ENCODE measurements at regions not wholly inside any gene's neighbourhood (a gene's known extent, or its start where the extent isn't known, plus 50 kb on each side); places are given as distances from the start of the nearest gene placed in this dataset.
"Not testable (repeated sequence)": the region's sequence is repeated elsewhere in the genome, so short reads cannot be mapped to it uniquely, and the experiment has no call there.

DNA sequence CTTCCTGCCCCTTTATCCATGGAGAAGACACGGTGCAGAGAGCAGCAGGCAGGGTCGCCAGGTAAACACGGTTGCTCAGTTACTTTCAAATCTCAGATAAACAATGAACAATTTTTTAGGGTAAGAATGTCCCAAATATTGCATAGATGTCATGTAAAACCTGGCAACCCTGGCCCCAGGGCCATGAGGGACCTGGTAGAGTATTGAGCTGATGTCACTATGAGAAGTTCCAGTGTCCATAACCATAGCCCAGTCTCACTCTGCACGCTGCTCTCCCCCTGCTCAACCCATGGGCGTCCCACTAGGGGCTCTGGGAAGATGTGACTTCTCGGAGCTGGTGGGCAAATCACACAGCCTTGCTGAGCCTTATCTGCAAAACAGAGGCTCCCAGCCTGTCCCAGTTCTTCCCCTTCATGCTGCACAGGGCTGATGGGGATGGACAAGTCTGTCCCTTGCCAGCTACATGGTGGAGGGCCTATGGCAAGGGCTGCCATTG is 71.3 kb upstream of the TOP1 start:
- no peak for DNase-seq (ENCODE audit: low read depth, low spot score)

GRCh38 chr20:40958598-40958997 is 70.0 kb upstream of the TOP1 start:
- DNase-seq (ENCODE audit: low read depth, low spot score) = no peak

- DNase-seq (ENCODE audit: low read depth, low spot score) = no peak
These were observed 69.1 kb upstream of the TOP1 start for GRCh38 chr20:40959325-40960092.

DNA sequence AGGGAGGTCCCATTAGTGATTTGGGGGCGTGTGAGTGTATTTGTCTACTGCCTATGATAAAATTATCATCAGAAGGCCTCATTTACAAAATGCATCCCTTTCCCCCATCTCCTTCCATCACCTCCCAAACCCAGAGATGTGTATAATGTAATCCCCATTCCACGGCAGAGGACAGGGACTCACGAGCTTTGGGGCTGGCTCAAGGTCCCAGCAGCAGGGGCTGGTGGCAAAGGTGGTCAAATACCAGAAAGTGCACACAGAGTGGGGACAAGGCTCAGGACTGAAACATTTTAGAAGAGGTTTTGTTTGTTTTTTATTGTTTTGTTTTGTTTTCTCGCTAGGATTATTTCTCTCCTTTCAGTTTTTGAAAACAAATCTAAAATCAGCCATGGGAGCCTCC is 68.5 kb upstream of the TOP1 start:
- no peak for DNase-seq (ENCODE audit: low read depth, low spot score)

DNA sequence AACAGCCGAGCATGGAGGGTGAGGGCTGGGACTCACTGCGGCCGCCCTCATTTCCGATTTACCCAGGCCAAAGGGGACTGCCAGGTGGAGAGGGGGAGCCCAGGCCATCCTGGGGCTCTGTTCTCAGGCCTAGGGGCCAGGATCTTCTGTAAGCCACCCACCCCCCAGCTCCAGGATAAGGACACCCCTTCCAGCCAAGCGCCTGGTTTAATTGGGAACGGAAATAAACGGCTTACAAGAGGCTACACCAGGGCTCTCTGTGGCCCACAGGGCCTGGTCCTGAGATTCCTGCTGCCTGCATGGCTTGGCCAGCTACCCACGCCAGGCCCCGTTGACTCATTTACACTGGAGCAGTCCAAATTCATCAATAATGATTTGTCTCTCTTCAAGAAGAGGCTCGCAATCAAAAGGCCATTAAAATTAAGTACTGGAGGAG is 68.1 kb upstream of the TOP1 start:
- no peak for DNase-seq (ENCODE audit: low read depth, low spot score)

GRCh38 chr20:40961176-40961575 is 67.4 kb upstream of the TOP1 start:
- DNase-seq (ENCODE audit: low read depth, low spot score) = no peak

DNA sequence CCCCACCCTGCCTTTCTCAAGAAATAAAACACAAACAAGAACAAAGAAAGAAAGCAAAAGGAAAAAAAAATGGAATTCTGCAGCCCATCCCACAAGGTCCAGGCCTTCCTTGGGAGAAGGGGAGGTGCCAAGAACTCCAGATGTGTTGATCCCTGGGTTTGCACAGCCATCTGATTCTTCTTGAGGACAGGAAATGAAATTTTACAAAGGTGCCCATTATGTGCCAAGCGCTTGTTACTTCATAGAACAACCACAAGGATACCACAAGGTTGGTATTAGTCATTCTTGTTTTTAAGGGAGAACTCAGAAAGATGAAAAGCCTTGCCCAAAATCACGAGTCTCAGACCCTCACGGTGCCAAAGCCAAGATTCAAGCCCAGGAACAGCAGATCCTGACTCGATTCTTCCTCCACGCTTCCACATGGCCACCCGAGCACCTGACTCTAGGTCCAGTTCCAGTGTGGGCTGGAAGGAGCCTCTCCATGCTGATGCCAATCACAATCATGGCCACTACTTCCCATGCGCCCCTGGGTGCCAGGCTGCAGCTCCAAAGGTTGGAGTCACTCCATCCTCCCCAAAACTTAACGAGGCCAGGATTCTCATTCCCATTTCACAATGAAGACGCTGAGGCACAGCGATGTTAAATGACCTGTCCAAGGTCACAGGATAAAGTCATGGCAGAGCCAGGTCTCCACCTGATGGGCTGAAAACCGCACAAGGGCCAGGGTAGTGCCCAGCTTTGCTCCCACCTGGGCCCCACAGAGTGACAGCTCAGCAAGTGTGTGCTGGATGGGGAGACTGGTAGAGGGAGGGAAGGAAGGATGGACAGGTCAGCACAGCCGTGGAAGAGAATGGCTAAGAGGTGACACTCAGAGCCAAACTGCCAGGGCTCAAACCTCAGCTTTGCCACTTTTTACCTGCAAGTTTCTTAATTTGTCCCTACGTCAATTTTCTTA is 66.7 kb upstream of the TOP1 start:
- no peak for DNase-seq (ENCODE audit: low read depth, low spot score)

DNA sequence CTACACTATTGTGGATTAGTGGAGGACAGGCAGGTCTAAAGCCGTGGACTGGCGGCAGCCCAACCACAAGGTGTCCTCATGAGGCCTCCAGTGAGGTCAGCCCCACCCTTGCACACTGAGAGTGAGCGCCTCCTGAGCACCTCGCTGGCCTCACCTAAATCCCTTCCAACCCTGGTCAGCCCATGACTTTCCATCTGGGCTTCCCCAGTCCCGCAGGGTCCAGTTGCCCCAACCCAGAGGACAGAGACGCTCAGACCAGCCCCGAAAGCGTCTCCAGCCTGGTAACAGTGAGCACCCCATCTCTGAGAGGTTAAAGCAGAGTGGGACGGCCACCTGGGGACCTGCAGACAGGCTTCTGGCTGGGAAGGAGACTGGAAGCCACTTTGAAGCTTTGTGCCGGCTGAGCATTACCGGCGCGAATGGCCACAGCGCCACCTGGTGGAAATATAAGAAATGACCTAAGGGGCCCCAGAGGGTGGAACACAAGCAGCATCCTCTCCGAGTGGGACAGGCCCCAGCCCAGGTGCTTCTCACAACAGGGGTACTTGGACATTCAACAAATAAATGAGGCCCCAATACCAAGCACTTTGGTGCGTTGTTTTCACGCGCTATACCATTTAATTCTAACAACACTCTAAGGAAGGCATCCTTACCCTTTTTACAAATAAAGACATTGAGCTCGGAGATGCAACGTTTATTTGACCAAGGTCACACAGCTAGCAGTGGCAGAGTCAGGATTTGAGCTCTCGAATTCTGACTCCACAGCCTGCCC is 65.7 kb upstream of the TOP1 start:
- no peak for DNase-seq (ENCODE audit: low read depth, low spot score)

DNA sequence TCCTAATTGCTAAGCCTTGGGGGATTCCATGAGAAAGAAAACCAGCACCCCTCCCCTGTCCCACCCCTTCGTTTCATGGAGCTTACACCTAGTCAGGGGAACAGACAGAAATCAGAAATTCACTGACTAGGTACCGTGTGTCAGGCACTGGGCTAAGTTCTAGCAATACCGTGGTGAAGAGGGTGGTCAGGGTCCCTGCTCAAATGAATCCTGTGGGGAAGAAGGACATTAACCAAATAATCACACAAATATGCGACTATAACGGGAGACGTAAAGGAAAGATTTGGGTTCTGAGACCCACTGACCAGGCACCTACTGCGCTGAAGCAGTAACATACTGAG is 65.1 kb upstream of the TOP1 start:
- DNase-seq (ENCODE audit: low read depth, low spot score) = no peak

- no peak for DNase-seq (ENCODE audit: low read depth, low spot score)
These were observed 63.0 kb upstream of the TOP1 start for GRCh38 chr20:40965671-40966070.

DNA sequence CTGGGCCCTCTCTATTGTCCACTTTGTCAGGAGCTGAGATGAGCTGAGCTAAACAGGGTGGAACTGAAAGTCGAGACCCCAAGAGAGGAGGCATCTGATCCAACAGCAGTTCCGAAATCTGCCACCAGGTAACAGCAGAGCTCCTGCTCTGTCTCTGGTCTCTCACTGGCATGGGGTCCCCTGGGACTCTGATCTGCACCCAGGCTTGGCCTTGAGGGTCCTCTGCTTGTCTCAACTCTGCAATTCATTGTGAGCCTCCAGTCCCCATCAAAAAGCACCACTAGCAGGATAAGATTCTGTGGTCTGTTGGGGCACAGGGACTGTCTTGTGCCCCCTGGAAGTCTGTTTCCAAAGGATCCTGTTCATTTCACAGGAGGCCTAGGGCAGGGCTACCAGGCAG is 62.5 kb upstream of the TOP1 start:
- DNase-seq (ENCODE audit: low read depth, low spot score) = no peak

GRCh38 chr20:40966516-40967185 is 62.0 kb upstream of the TOP1 start:
- no peak for DNase-seq (ENCODE audit: low read depth, low spot score)

DNA sequence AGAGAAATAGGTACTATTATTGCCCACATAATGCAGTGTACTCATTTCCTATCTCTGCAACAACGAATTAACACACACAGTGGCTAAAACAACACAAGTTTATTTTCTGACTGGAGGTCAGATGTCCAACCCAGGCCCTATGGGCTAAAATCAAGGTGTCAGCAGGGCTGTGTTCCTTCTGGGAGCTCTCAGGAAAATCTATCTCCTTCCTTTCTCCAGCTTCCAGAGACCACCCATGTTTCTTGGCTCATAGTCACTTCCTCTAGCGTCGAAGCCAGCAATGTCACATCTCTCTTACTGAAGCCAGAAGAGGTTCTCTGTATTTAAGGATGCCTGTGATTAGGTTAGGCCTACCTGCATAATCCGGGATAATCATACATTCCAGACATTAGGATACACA is 60.9 kb upstream of the TOP1 start:
- DNase-seq (ENCODE audit: low read depth, low spot score) = no peak

GRCh38 chr20:40968816-40969562 is 59.6 kb upstream of the TOP1 start:
- not testable (repeated sequence) for DNase-seq (ENCODE audit: low read depth, low spot score)

GRCh38 chr20:40970218-40970617 is 58.4 kb upstream of the TOP1 start:
- DNase-seq (ENCODE audit: low read depth, low spot score) = no peak

- DNase-seq (ENCODE audit: low read depth, low spot score) = no peak
These were observed 51.4 kb upstream of the TOP1 start for GRCh38 chr20:40977218-40977617.

DNA sequence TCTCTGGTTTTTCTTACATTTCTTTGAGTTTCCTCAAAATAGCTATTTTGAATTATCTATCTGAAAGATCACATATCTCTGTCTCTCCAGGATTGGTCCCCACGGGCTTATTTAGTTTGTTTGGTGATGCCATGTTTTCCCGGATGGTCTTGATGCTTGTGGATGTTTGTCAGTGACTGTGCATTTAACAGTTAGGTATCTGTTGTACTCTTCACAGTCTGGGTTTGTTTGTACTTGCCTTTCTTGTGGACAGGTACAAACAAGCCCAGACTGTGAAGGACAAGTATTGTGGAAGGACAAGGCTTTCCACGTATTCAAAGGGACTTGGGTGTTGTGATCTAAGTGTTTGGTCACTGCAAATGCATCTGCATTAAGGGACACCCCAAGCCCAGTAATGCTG is 49.9 kb upstream of the TOP1 start:
- DNase-seq (ENCODE audit: low read depth, low spot score) = no peak
